ENCODE measurements at regions not wholly inside any gene's neighbourhood (a gene's known extent, or its start where the extent isn't known, plus 50 kb on each side); places are given as distances from the start of the nearest gene placed in this dataset. TPM values are rescaled to one million over a fixed set of nuclear protein-coding genes. Genes with fewer than 3 reads are reported as not detected.

GRCh38 chr5:130243641-130244040 lies 339.4 kb downstream of the CHSY3 start (continued):
- TF ChIP-seq, protein P1, sequence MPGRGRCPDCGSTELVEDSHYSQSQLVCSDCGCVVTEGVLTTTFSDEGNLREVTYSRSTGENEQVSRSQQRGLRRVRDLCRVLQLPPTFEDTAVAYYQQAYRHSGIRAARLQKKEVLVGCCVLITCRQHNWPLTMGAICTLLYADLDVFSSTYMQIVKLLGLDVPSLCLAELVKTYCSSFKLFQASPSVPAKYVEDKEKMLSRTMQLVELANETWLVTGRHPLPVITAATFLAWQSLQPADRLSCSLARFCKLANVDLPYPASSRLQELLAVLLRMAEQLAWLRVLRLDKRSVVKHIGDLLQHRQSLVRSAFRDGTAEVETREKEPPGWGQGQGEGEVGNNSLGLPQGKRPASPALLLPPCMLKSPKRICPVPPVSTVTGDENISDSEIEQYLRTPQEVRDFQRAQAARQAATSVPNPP (IDR thresholded peaks at IDR 0.05; ENCODE audit: borderline replicate concordance, insufficient read depth, insufficient read length): no peak
- TF ChIP-seq JUN (IDR thresholded peaks at IDR 0.05; ENCODE audit: borderline replicate concordance, low read depth, low read length): no peak
- TF ChIP-seq JUN (CRISPR knock-in tag; IDR thresholded peaks at IDR 0.05; ENCODE audit: borderline replicate concordance): no peak
- TF ChIP-seq TFAP4 (CRISPR knock-in tag; IDR thresholded peaks at IDR 0.05; ENCODE audit: borderline replicate concordance): no peak

DNA sequence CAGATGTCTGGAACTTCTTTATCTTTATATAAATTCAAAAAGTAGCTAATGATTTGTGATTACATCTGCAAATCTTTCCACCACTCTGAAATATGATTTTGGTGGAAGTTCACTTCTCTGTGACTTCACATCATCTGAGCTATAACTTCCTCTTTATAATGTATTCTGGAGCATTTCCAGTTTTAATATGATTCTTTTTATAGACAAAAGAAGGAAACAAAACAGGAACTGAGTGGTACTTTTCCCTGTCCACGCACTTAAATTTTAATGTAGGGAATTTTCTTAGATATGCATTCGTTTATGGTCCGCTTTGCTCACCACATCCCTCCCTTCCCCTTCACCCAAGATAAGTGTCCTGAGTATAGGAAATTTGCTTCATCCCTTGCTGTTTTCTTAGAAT lies 333.5 kb downstream of the CHSY3 start:
- H3K79me2 ChIP-seq (ENCODE audit: control insufficient read depth, insufficient read depth, low read length): no peaks in the 10 kb centered on the region
- 8% methylated on average over 3 of the region's 3 CpGs for WGBS (ENCODE audit: insufficient coverage, low coverage, missing lambda C conversion rate)
- no peaks in the 10 kb centered on the region for H3K4me1 ChIP-seq (replicated peaks in 1 of 2; ENCODE audit: control insufficient read depth in 2 of 2, insufficient read depth in 2 of 2, low read length in 2 of 2)
- FAIRE-seq (no peak), ATAC-seq (no peak), DNase-seq (ENCODE audit: extremely low read depth in 1 of 4, low spot score in 3 of 4) (no peak)
- H3K9me1 ChIP-seq (ENCODE audit: control insufficient read depth, insufficient read depth, low read length): no peaks in the 10 kb centered on the region
- H3K36me3 ChIP-seq (ENCODE audit: control insufficient read depth, insufficient read depth, low read length): no peaks in the 10 kb centered on the region
- in situ Hi-C loops (cut with MboI): no loop called here
- BruUV-seq (replicated peaks): no TSS peak
- no peaks in the 10 kb centered on the region for H3K9me3 ChIP-seq (replicated peaks; ENCODE audit: control insufficient read depth, insufficient read depth, low read depth, low read length)
- H3K27ac ChIP-seq (ENCODE audit: extremely low read depth, low read depth, low read length): no peak overlapping the region
- TF ChIP-seq SMARCC2 (IDR thresholded peaks at IDR 0.05; ENCODE audit: low read depth) (no peak), RHOXF2B (CRISPR knock-in tag; conservative IDR thresholded peaks at IDR 0.05) (no peak)
- H3K27me3 ChIP-seq (ENCODE audit: control insufficient read depth in 2 of 2, insufficient read depth in 2 of 2, low read length in 2 of 2): no peaks in the 10 kb centered on the region
- CTCF ChIA-PET (ENCODE audit: low intra/inter-chr PET ratio): no interaction called here
- no peak overlapping the region for H3K4me3 ChIP-seq
- H3K4me2 ChIP-seq (ENCODE audit: insufficient read depth, low read length): no peak overlapping the region
- no peak overlapping the region for H3K9ac ChIP-seq (ENCODE audit: insufficient read depth in 1 of 2, low read depth in 2 of 2, low read length in 2 of 2)
- H2AFZ ChIP-seq (ENCODE audit: low read depth, low read length): no peak overlapping the region
- POLR2A ChIA-PET: no interaction called here
- intact Hi-C loops (cut with micrococcal nuclease): no loop called here
- no peaks in the 10 kb centered on the region for H4K20me1 ChIP-seq (replicated peaks; ENCODE audit: control insufficient read depth, insufficient read depth, low read length)

Small RNAs in the stretch of these regions (small RNA-seq; reads per million reads assigned to genes)
- gene AC113367.2 (not detected), gene RNU7-53P (not detected)
